HG03520 (cell line): ENCODE measurements at regions not wholly inside any gene's neighbourhood (a gene's known extent, or its start where the extent isn't known, plus 50 kb on each side); places are given as distances from the start of the nearest gene placed in this dataset.
"Not testable (repeated sequence)": the region's sequence is repeated elsewhere in the genome, so short reads cannot be mapped to it uniquely, and the experiment has no call there.

Source experiments
- ATAC-seq: cut with Tn5 transposase; IDR thresholded peaks from one replicate; pipeline ENCODE4 v1.9.1; 2021; ENCODE audit warnings: mild to moderate bottlenecking, moderate library complexity; ENCODE audit not compliant: unreplicated experiment

DNA sequence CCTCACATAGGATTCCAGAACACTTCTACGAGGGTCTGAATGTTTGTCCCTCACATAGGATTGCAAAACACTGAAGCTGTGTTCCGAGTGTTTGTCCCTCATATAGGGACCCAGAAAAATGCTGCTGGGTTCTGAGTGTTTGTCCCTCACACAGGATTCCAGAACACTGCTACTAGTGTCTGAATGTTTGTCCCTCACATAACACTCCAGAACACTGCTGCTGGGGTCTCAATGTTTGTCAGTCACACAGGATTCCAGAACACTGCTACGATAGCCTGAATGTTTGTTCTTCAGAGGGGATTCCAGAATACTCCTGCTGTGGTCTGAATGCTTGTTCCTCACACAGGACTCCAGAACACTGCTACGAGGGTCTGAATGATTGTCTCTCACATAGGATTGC, 218.7 kb downstream of the FOXD4L6 start:
- no peak for ATAC-seq

DNA sequence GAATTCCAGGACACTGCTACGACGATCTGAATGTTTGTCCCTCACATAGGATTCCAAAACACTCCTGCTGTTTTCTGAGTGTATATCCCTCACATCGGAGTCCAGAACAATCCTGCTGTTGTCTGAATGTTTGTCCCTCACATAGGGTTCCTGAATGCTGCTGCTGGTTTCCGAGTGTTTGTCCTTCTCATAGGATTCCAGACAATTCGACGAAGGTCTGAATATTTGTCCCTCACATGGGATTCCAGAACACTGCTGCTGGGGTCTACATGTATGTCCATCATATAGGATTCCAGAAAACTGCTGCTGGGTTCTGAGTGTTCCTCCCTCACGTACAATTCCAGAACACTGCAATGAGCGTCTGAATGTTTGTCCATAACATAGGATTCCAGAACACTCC, 219.4 kb downstream of the FOXD4L6 start:
- not testable (repeated sequence) for ATAC-seq

DNA sequence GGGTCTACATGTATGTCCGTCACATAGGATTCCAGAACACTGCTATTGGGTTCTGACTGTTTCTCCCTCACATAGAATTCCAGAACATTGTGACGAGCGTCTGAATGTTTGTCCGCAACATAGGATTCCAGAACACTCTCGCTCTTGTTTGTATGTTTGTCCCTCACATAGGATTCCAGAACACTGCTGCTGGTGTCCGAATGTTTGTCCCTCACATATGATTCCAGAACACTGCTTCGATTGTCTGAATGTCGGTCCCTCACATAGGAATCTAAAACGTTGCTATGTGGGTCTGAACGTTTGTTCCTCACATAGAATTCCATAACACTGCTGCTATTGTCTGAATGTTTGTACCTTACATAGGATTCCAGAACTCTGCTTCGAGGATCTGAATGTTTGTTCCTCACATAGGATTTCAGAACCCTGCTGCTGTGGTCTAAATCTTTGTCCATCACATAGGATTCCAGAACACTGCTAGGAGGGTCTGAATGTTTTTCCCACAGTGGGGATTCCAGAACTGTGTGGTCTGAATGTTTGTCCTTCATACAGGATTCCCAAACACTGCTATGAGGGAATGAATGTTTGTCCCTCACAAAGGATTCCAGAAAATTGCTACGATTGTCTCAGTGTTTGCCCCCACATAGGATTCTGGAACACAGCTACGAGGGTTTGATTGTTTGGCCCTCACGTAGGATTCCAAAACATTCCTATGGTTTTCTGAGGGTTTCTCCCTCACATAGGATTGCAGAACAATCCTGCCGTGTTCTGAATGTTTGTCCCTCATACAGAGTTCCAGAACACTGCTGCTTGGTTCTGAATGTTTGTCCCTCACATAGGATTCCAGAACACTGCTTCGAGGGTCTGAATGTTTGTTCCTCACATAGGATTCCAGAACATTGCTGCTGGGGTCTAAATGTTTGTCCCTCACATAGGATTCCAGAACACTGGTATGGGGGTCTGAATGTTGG, 220.5 kb downstream of the FOXD4L6 start:
- ATAC-seq = no peak

DNA sequence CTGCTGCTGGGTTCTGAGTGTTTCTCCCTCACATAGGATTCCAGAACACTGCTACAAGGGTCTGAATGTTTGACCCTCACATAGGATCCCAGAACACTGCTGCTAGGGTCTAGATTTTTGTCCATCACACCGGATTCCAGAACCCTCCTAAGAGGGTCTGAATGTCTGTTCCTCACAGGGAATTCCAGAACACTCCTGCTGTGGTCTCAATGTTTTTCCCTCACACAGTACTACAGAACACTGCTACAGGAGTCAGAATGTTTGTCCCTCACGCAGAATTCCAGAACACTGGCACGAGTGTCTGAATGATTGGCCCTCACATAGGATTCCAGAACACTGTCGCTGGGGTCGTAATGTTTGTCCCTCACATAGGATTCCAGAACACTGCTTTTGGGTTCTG, 221.6 kb downstream of the FOXD4L6 start:
- ATAC-seq = not testable (repeated sequence)

DNA sequence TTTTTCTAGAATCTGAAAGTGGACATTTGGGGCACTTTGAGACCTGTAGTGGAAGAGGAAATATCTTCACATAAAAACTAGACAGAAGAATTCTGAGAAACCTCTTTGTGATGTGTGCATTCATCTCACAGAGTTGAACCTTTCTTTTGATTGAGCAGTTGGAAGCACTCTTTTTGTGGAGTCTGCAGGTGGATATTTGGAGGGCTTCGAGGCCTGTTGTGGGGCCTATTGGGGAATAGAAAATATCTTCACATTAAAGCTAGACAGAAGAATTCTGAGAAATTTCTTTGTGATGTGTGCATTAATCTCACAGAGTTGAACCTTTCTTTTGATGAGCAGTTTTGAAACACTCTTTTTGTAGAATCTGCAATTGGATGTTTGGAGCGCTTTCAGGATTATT, 236.2 kb downstream of the FOXD4L6 start:
- ATAC-seq = not testable (repeated sequence)

DNA sequence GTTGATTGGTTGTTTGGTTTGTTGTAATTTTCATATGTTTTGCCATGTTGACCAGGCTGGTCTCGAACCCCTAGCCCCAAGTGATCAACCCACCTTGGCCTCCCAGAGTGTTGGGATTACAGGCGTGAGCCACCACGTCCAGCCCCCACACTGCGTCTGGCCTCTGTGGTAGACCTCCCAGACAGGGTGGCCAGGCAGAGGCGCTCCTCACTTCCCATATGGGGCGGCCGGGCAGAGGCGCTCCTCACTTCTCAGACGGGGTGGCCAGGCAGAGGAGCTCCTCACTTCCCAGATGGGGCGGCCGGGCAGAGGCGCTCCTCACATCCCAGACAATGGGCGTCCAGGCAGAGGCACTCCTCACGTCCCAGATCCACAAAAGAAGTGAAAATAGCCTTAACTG, 242.6 kb downstream of the FOXD4L6 start:
- ATAC-seq = not testable (repeated sequence)

DNA sequence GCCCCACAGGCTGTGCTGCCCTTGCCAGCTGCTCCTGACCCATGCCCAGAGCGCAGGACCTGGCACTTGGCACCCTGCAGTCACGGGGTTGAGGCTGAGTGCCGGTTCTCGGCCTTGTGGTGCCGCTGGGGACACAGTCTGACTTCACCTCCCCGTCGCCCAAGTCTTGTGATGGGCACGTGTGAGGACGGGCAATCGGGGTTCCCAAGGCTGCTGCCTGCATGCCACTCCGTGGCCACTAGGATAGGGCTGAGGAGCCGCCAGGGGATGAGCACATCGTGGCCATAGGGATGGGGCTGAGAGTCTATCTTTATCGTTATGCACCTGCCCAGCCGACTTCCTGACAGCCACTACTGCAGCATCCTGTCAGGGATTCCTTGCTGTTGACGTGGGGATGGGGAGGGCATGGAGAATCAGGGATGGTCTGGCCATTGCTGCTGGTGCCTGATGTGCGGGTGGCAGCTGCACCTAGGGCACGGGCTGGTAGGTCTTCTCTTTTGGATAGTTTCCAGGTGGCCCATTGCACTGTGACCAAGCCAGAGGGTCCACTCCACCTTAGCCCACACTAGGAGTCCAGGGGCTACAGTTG, 243.5 kb downstream of the FOXD4L6 start:
- ATAC-seq = not testable (repeated sequence)

DNA sequence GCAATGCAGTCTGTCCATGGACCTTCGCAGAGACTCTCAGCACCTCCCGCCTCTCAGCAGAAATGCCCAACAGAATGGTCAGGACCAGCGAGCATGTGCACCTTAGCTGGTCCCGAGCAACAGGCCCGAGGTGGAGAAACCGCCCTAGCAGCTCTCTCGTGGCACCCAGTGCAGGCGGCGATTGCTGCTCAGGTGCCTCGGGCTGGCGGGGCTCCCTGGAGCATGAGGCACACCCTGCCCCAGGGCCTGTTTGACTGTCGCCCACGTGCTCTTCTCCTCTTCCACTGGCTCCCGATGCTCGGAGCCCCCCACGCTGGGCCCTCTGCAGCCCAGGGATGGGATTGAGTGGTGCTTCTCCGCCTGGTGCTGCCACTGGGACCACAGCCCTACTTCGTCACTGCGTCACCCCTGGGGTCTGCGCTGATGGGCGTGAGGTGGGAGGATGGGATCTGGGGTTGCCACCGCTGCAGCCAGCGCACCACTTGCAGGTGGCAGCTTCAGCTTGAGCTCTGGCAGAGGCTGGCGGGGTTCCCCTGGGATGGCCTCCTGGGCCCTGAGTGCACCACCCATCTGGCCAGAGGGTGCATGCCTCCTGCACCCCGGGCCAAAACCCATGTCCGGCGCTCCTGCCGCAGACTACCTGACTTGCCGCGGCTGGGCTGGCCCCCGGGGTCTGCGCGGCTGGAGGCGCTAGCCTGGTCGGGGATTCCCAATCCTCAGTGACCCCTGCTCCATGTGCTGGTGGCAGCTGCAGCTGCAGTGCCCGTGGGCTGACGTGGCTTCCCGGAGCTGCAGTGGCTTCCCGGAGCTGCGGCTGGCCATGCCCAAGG, 244.2 kb downstream of the FOXD4L6 start:
- no peak for ATAC-seq

DNA sequence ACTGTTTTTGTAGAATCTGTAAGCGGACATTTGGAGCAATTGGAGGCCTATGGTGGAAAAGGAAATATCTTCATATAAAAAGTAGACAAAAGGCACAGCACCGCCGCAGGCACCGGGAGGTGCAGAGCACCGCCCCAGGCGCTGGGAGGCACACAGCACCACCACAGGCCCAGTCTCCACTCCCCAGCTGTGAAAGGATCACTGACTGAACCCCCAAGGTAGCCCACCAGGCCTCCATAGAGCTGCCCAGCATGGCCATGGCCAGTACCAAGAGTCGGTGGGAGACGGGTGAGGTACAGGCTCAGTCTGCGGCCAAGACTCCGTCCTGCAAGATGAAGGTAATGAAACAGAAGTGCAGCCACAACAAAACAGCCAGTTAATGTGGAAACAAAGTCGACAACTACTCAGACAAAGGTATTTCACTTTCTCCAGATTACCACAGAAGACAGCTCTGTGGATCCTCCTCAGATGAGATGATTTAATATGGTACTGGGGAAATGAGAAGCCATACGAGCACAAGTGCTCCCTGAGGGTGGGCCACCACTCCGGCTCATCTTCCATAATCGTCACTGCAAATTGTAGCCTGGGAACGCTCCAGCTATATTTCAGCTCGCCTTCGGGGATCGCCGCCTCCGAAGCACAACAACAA, 244.9 kb downstream of the FOXD4L6 start:
- ATAC-seq = not testable (repeated sequence)

DNA sequence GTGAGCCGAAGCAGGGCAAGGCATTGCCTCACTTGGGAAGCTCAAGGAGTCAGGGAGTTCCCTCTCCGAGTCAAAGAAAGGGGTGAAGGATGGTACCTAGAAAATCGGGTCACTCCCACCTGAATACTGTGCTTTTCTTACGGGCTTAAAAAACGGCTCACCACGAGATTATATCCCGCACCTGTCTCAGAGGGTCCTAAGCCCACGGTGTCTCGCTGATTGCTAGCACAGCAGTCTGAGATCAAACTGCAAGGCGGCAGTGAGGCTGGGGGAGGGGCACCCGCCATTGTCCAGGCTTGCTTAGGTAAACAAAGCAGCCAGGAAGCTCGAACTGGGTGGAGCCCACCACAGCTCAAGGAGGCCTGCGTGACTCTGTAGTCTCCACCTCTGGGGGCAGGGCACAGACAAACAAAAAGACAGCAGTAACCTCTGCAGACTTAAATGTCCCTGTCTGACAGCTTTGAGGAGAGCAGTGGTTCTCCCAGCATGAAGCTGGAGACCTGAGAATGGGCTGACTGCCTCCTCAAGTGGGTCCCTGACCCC, 254.7 kb downstream of the FOXD4L6 start:
- ATAC-seq = not testable (repeated sequence)

DNA sequence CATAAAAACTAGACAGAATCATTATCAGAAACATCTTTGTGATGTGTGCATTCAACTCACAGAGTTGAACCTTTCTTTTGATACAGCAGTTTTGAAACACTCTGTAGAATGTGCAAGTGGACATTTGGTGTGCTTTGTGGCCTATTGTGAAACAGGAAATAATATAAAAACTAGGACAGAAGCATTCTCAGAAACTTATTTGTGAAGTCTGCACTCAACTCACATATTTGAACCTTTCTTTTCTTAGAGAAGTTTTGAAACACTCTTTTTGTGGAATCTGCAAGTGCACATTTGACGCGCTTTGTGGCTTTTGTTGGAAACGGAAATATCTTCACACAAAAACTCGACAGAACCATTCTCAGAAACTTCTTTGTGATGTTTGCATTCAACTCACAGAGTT, 260.0 kb downstream of the FOXD4L6 start:
- ATAC-seq = not testable (repeated sequence)
